SK-N-SH treated with all-trans-retinoic acid at 6 μM for 48 hours (cell line): ENCODE measurements at regions not wholly inside any gene's neighbourhood (a gene's known extent, or its start where the extent isn't known, plus 50 kb on each side); places are given as distances from the start of the nearest gene placed in this dataset.

Source experiments
- ATAC-seq: fragments of 200-7000 bp; cut with Tn5 transposase; 3 replicates; pipeline ENCODE4 v1.9.1; 2020; ENCODE audit warnings: mild to moderate bottlenecking, moderate library complexity
- BACH2 ChIP-seq: fragments of 250-450 bp; sonication (Bioruptor Pico); IDR thresholded peaks from 2 replicates; pipeline ENCODE4 v1.9.0; 2021; ENCODE audit warnings: mild to moderate bottlenecking, borderline replicate concordance
- CSDC2 ChIP-seq: fragments of 250-450 bp; sonication (Bioruptor Pico); IDR thresholded peaks from 2 replicates; pipeline ENCODE4 v1.5.0; 2020; ENCODE audit warnings: mild to moderate bottlenecking, moderate library complexity
- GLIS3 ChIP-seq: fragments of 250-450 bp; sonication (Bioruptor Pico); IDR thresholded peaks from 2 replicates; pipeline ENCODE4 v1.5.0; 2020; ENCODE audit warnings: mild to moderate bottlenecking, moderate library complexity
- ISL1 ChIP-seq: fragments of 250-450 bp; sonication (Bioruptor Pico); IDR thresholded peaks from 2 replicates; pipeline ENCODE4 v2.1.2; 2022; ENCODE audit warnings: mild to moderate bottlenecking, moderate library complexity
- OSR1 ChIP-seq: fragments of 250-450 bp; sonication (Bioruptor Pico); IDR thresholded peaks from 2 replicates; pipeline ENCODE4 v1.8.0; 2022; ENCODE audit warnings: moderate library complexity, mild to moderate bottlenecking, inconsistent platforms
- PATZ1 ChIP-seq: fragments of 250-450 bp; sonication (Bioruptor Pico); IDR thresholded peaks from 2 replicates; pipeline ENCODE4 v1.8.0; 2020; ENCODE audit warnings: mild to moderate bottlenecking, moderate library complexity, borderline replicate concordance
- POU6F1 ChIP-seq: fragments of 250-450 bp; sonication (Bioruptor Pico); IDR thresholded peaks from 2 replicates; pipeline ENCODE4 v1.8.0; 2021; ENCODE audit warnings: low read depth, mild to moderate bottlenecking, moderate library complexity, borderline replicate concordance
- PPARA ChIP-seq: fragments of 250-450 bp; sonication (Bioruptor Pico); IDR thresholded peaks from 2 replicates; pipeline ENCODE4 v1.5.0; 2020; ENCODE audit warnings: mild to moderate bottlenecking, borderline replicate concordance
- RARB ChIP-seq: fragments of 250-450 bp; sonication (Bioruptor Pico); IDR thresholded peaks from 2 replicates; pipeline ENCODE4 v1.8.0; 2021; ENCODE audit warnings: mild to moderate bottlenecking, moderate library complexity
- SNAI2 ChIP-seq: fragments of 250-450 bp; sonication (Bioruptor Pico); IDR thresholded peaks from 2 replicates; pipeline ENCODE4 v1.5.0; 2020; ENCODE audit warnings: mild to moderate bottlenecking, moderate library complexity
- TCF4 ChIP-seq: fragments of 250-450 bp; sonication (Bioruptor Pico); IDR thresholded peaks from 2 replicates; pipeline ENCODE4 v1.8.0; 2021; ENCODE audit warnings: mild to moderate bottlenecking, moderate library complexity, borderline replicate concordance
- TOX ChIP-seq: fragments of 250-450 bp; sonication (Bioruptor Pico); IDR thresholded peaks from 2 replicates; pipeline ENCODE4 v1.8.0; 2021; ENCODE audit warnings: mild to moderate bottlenecking, moderate library complexity, borderline replicate concordance
- ZC3H10 ChIP-seq: fragments of 250-450 bp; sonication (Bioruptor Pico); IDR thresholded peaks from 2 replicates; pipeline ENCODE4 v1.5.1; 2021; ENCODE audit warnings: mild to moderate bottlenecking, moderate library complexity
- ZFP3 ChIP-seq: fragments of 250-450 bp; sonication (Bioruptor Pico); IDR thresholded peaks from 2 replicates; pipeline ENCODE4 v1.5.0; 2020; ENCODE audit warnings: mild to moderate bottlenecking, moderate library complexity
- ZFP30 ChIP-seq: fragments of 450-650 bp; formaldehyde crosslinking; IDR thresholded peaks from 2 replicates; pipeline ENCODE4 v1.5.0; 2022; ENCODE audit warnings: mild to moderate bottlenecking, moderate library complexity
- ZNF565 ChIP-seq: fragments of 450-650 bp; formaldehyde crosslinking; conservative IDR thresholded peaks from 2 replicates; pipeline ENCODE4 v1.5.0; 2020; ENCODE audit warnings: low read depth, mild to moderate bottlenecking, moderate library complexity
- ZNF70 ChIP-seq: fragments of 450-650 bp; formaldehyde crosslinking; IDR thresholded peaks from 2 replicates; pipeline ENCODE4 v1.5.0; 2020; ENCODE audit warnings: mild to moderate bottlenecking, moderate library complexity
- ZNF8 ChIP-seq: fragments of 450-650 bp; formaldehyde crosslinking; IDR thresholded peaks from 2 replicates; pipeline ENCODE4 v1.5.0; 2020; ENCODE audit warnings: mild to moderate bottlenecking, moderate library complexity
- TF ChIP-seq, protein P1 (sequence below): fragments of 250-450 bp; sonication (Bioruptor Pico); IDR thresholded peaks from 2 replicates; pipeline ENCODE4 v1.5.1; 2021; ENCODE audit warnings: mild to moderate bottlenecking, moderate library complexity
- TF ChIP-seq, protein P2 (sequence below): fragments of 250-450 bp; sonication (Bioruptor Pico); IDR thresholded peaks from 2 replicates; pipeline ENCODE4 v1.5.1; 2020; ENCODE audit warnings: low read depth, mild to moderate bottlenecking, moderate library complexity

DNA sequence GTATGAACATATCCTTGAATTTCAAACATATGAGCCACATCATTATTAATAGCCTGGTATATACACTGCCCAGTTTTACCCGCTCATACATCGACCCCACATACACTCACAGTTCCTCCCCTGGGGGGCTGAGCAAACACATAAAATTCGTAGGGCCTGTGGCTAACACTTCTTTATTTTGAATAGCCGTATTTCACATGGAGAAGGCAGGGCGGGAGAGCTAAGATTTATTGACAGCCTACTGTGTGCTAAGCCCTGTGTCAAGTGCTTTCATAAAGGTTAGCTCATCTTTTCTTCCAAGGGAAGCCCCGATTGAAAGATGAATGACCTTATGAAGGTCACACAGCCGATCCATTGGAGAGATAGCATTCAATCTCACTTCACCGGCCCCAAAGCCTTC, 134.4 kb downstream of the ENC1 start:
- TF ChIP-seq ZNF565 (CRISPR knock-in tag) (no peak), TOX (CRISPR knock-in tag) (no peak), TCF4 (CRISPR knock-in tag) (no peak), CSDC2 (CRISPR knock-in tag) (no peak), RARB (CRISPR knock-in tag) (no peak), POU6F1 (no peak), ISL1 (no peak), ZFP30 (CRISPR knock-in tag) (no peak), BACH2 (CRISPR knock-in tag) (no peak), ZNF70 (CRISPR knock-in tag) (no peak), SNAI2 (no peak), PPARA (no peak), GLIS3 (no peak), OSR1 (CRISPR knock-in tag) (no peak), ZNF8 (CRISPR knock-in tag) (no peak)
- TF ChIP-seq, protein P1, sequence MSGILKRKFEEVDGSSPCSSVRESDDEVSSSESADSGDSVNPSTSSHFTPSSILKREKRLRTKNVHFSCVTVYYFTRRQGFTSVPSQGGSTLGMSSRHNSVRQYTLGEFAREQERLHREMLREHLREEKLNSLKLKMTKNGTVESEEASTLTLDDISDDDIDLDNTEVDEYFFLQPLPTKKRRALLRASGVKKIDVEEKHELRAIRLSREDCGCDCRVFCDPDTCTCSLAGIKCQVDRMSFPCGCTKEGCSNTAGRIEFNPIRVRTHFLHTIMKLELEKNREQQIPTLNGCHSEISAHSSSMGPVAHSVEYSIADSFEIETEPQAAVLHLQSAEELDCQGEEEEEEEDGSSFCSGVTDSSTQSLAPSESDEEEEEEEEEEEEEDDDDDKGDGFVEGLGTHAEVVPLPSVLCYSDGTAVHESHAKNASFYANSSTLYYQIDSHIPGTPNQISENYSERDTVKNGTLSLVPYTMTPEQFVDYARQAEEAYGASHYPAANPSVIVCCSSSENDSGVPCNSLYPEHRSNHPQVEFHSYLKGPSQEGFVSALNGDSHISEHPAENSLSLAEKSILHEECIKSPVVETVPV (CRISPR knock-in tag), result no peak
- ATAC-seq, result no peak

DNA sequence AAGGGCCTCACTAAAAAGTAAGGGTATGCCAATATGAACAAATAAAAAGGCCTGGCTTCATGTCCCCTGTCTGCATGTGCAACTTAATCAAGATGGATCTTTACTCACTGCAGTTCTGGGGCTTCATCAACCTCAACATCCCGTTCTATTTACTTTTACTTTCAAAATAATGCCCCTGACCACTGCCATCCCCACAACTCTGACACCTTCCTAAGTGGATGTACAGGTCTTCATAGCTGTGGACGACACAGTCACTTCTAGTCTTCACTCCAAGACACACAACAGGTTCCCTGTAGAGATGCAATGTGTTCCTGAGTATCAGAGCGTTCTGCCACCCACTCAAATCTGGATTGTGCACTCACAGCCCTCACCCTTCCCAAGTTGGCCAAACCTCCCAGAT, 136.1 kb downstream of the ENC1 start:
- TF ChIP-seq, protein P2, sequence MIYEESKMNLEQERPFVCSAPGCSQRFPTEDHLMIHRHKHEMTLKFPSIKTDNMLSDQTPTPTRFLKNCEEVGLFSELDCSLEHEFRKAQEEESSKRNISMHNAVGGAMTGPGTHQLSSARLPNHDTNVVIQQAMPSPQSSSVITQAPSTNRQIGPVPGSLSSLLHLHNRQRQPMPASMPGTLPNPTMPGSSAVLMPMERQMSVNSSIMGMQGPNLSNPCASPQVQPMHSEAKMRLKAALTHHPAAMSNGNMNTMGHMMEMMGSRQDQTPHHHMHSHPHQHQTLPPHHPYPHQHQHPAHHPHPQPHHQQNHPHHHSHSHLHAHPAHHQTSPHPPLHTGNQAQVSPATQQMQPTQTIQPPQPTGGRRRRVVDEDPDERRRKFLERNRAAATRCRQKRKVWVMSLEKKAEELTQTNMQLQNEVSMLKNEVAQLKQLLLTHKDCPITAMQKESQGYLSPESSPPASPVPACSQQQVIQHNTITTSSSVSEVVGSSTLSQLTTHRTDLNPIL (CRISPR knock-in tag), result no peak
- TF ChIP-seq GLIS3 (no peak), POU6F1 (no peak), OSR1 (CRISPR knock-in tag) (no peak), PPARA (no peak), ZFP3 (CRISPR knock-in tag) (no peak), ZNF70 (CRISPR knock-in tag) (no peak), PATZ1 (CRISPR knock-in tag) (no peak), ISL1 (no peak), RARB (CRISPR knock-in tag) (no peak), SNAI2 (no peak)
- TF ChIP-seq, protein P1 (CRISPR knock-in tag), result no peak
- TF ChIP-seq, all 23 proteins: peak for 0
- ATAC-seq, result no peak

- ATAC-seq, result no peak
- no peak for TF ChIP-seq ZC3H10 (CRISPR knock-in tag)
- no peak for TF ChIP-seq RARB (CRISPR knock-in tag)
Measured at GRCh38 chr5:74502479-74502950, 138.0 kb downstream of the ENC1 start.
